ENCODE measurements at regions not wholly inside any gene's neighbourhood (a gene's known extent, or its start where the extent isn't known, plus 50 kb on each side); places are given as distances from the start of the nearest gene placed in this dataset.

- TF ChIP-seq, protein P1, sequence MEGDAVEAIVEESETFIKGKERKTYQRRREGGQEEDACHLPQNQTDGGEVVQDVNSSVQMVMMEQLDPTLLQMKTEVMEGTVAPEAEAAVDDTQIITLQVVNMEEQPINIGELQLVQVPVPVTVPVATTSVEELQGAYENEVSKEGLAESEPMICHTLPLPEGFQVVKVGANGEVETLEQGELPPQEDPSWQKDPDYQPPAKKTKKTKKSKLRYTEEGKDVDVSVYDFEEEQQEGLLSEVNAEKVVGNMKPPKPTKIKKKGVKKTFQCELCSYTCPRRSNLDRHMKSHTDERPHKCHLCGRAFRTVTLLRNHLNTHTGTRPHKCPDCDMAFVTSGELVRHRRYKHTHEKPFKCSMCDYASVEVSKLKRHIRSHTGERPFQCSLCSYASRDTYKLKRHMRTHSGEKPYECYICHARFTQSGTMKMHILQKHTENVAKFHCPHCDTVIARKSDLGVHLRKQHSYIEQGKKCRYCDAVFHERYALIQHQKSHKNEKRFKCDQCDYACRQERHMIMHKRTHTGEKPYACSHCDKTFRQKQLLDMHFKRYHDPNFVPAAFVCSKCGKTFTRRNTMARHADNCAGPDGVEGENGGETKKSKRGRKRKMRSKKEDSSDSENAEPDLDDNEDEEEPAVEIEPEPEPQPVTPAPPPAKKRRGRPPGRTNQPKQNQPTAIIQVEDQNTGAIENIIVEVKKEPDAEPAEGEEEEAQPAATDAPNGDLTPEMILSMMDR (IDR thresholded peaks at IDR 0.05; ENCODE audit: insufficient read depth, low read length): no peak
- TF ChIP-seq POLR2AphosphoS5 (IDR thresholded peaks at IDR 0.05; ENCODE audit: low read depth) (no peak), SPI1 (IDR thresholded peaks at IDR 0.05; ENCODE audit: borderline replicate concordance, low read depth) (no peak)
Observed at GRCh38 chr5:92544596-92544995, 1036.4 kb downstream of the NR2F1-AS1 start.

Measured in HL-60 (cell line).